Right cardiac atrium (tissue), 5 donors: ENCODE measurements at regions not wholly inside any gene's neighbourhood (a gene's known extent, or its start where the extent isn't known, plus 50 kb on each side); places are given as distances from the start of the nearest gene placed in this dataset.

ENCODE experiments used
- ATAC-seq, 2 donors: fragments of 200-7000 bp; cut with Tn5 transposase; one replicate each; pipeline versions ENCODE4 v1.8.0 to v1.9.1; 2020; ENCODE audit warnings: moderate library complexity in 2 of 2, mild to moderate bottlenecking in 1 of 2
- DNase-seq, 3 donors: peaks; one replicate each; pipeline ENCODE4 v3.0.0-alpha.2; 2020
- H3K27ac ChIP-seq: one replicate; pipeline ENCODE4 v1.5.1; 2013; ENCODE audit warnings: mild to moderate bottlenecking, low read length, control low read depth, moderate library complexity
- H3K27me3 ChIP-seq: one replicate; pipeline ENCODE4 v1.6.1; 2013; ENCODE audit not compliant: control insufficient read depth, insufficient read depth
- H3K4me1 ChIP-seq: one replicate; pipeline ENCODE4 v1.6.1; 2013; ENCODE audit warnings: low read length; ENCODE audit not compliant: control insufficient read depth, insufficient read depth
- H3K4me3 ChIP-seq: one replicate; pipeline ENCODE4 v1.5.1; 2013; ENCODE audit warnings: low read length, control low read depth
- H3K9me3 ChIP-seq: one replicate; pipeline ENCODE4 v1.6.1; 2013; ENCODE audit warnings: low read length; ENCODE audit not compliant: control insufficient read depth
- WGBS: extraction: QIAGEN DNeasy Blood & Tissue Kit; methylation state at CpG from one replicate; pipeline ENCODE4 v1.1.7; 2013; 5-methylcytosine and 5-hydroxymethylcytosine counted together
- intact Hi-C, 4 donors: fragments of 100-400 bp; cut with DNase I; formaldehyde crosslinking; loops; one replicate each; pipeline versions ENCODE4 v1.11.0 to v1.14.0; 2022 to 2023
- donor health status: healthy with polysubstance abuse.
- donor health status: DM: no; HTN: yes; CAD: no.
- donor health status: DM: no; HTN: no; CAD: no.
- donor health status: DM: no; HTN: yes; CAD: no; lungs with severe emphysema.
- donor health status: DM: yes; HTN: yes; CAD: no.

DNA sequence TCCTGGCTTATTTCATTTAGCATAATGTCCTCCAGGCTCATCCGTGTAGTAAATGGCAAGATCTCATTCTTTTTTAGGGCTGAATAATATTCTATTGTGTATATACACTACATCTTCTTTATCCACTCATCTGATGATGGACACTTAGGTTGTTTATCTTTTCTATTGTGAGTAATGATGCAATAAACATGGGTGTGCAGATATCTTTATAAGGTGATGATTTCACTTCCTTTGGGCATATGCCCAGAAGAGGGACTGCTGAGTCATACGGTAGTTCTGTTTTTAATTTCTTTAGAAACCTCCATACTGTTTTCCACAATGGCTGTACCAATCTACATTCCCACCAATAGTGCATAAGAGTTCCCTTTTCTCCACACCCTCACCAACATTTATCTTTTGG, 317.6 kb upstream of the CNKSR2 start:
- ATAC-seq, result no peak
- intact Hi-C loops, result no loop called here
- Histone ChIP-seq H3K27ac (no peak overlapping the region), H3K9me3 (no peaks in the 10 kb centered on the region), H3K4me1 (no peaks in the 10 kb centered on the region), H3K27me3 (no peaks in the 10 kb centered on the region), H3K4me3 (no peak overlapping the region)
- WGBS, result 79% methylated on average over 2 of the region's 2 CpGs
- no peak for DNase-seq

DNA sequence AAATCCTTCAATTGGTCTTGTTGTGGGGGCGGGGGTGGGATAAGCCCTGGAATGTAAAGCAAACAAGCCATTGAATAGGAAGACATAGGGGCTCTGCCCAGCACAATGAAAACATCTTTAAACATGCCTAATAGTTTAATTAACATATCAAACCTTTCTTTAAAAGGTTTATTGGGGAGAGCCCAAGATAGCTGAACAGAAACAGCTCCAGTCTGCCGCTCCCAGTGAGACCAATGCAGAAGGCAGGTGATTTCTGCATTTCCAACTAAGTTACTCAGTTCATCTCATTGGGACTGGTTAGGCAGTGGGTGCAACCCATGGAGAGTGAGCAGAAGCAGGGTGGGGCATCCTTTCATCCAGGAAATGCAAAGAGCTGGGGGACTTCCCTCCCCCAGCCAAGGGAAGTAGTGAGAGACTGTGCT, 327.2 kb upstream of the CNKSR2 start:
- no peak overlapping the region for H3K4me3 ChIP-seq
- no peaks in the 10 kb centered on the region for H3K4me1 ChIP-seq
- WGBS, result 65% methylated on average over 2 of the region's 2 CpGs
- ATAC-seq (no peak), DNase-seq (no peak)
- no peak overlapping the region for H3K27ac ChIP-seq
- H3K9me3 ChIP-seq, result no peaks in the 10 kb centered on the region
- intact Hi-C loops, result no loop called here
- H3K27me3 ChIP-seq, result no peaks in the 10 kb centered on the region

DNA sequence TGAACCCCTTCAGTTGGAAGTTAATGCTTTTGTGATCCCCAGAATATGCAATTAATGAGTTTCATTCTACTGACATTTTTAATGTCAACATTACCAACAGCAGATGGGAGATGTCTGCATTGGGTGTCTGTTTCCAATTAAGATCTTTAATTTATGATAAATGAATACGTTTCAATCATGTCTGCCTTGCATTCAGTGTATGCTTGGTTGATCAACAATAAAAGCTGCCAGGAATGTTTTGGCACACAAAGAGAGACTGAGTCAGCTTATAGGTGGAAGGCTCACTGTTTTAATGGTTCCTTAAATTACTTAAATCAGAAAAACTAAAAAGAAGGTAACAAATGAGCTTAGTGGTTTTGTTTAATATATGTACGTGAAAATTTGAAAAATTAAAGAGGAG, 359.9 kb upstream of the CNKSR2 start:
- no peaks in the 10 kb centered on the region for H3K9me3 ChIP-seq
- no peak overlapping the region for H3K4me3 ChIP-seq
- intact Hi-C loops, result no loop called here
- ATAC-seq, result no peak
- H3K4me1 ChIP-seq, result no peaks in the 10 kb centered on the region
- WGBS, result 69% methylated on average over 2 of the region's 2 CpGs
- H3K27me3 ChIP-seq, result no peaks in the 10 kb centered on the region
- H3K27ac ChIP-seq, result no peak overlapping the region
- no peak for DNase-seq

DNA sequence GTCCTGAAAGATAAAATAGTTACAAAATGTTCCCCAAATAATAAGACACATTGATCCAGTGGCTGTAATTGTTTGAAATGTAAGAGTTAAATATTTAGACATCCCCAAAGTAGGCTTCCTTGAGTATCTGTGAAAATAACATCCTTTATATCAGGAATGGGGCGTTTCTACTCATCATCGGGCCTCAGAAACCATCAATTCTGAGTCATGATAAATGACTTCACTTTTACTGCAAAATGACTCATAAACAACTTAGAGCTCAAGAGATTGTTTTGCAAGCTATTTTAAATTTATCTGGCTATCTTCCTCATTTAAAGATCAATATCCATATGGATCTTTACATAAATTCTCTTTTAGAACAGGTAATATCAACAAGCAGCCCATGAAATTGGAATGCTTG, 369.4 kb upstream of the CNKSR2 start:
- Histone ChIP-seq H3K9me3 (no peaks in the 10 kb centered on the region), H3K4me3 (no peak overlapping the region), H3K27me3 (no peaks in the 10 kb centered on the region), H3K4me1 (no peaks in the 10 kb centered on the region), H3K27ac (no peak overlapping the region)
- WGBS, result 42% methylated on average over 2 of the region's 2 CpGs
- no peak for DNase-seq
- no peak for ATAC-seq
- intact Hi-C loops, result no loop called here

DNA sequence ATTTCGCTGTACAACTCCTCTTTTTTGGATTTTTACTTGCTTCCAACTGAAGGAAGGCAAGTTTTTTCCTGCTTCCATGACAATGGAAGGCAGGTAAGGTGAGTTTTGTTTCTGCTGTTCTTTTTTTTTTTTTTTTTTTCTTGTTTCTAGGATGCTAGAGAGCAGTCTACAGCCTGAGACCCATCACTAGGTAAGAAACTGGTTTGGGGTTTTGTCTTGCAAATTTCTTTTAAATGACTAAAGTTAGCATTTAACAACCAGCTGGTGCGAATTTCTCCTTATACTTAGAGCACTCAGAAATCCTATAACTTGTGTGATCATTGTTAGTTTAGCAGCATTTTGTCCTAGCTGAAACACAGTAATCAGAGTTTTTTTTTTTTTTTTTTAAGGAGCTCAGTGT, 378.4 kb upstream of the CNKSR2 start:
- no peaks in the 10 kb centered on the region for H3K4me1 ChIP-seq
- ATAC-seq (no peak), DNase-seq (no peak)
- no peak overlapping the region for H3K4me3 ChIP-seq
- no peak overlapping the region for H3K27ac ChIP-seq
- no peaks in the 10 kb centered on the region for H3K9me3 ChIP-seq
- 53% methylated on average over 2 of the region's 2 CpGs for WGBS
- intact Hi-C loops, result no loop called here
- H3K27me3 ChIP-seq, result no peaks in the 10 kb centered on the region

DNA sequence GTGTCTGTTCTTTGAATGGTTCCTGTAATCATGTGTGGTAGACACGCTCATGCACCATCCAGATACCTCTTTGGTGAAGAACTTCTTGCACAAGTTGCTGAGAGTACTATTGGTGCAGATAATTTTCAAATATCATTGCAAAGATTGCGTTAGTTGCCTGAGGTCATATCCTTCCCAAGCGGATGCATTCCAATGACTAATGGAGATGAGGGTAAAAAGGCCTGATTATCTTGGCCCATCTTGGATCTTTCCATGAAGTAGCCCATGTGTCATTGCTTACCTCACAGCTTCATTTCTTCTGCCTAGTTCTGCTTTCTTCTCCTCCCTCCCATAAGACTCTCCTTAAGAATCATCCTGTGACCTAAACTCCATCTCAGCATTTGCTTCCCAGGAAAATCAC, 384.9 kb upstream of the CNKSR2 start:
- Histone ChIP-seq H3K4me1 (no peaks in the 10 kb centered on the region), H3K9me3 (no peaks in the 10 kb centered on the region), H3K4me3 (no peak overlapping the region), H3K27me3 (no peaks in the 10 kb centered on the region), H3K27ac (no peak overlapping the region)
- intact Hi-C loops, result no loop called here
- ATAC-seq, result no peak
- 79% methylated on average over 3 of the region's 3 CpGs for WGBS
- no peak for DNase-seq

DNA sequence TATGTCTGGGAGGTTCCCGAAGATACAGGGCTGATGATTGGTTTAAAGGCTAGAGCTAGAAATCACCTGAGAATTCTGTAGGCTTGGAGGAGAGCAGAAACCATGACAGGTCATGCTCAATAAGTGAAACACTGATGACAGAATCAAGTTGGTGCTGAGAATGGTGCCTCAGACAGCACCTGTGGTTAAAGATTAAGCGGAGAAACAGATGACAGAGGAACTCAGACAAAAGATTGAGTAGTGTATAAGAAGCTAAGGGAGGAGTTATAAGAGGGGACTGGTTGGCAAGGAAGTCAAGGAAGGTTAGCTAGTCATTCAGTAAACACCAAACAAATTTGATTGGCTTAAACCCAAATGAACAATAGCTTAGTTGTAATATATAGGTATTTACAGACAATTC, 385.4 kb upstream of the CNKSR2 start:
- intact Hi-C loops, result no loop called here
- Histone ChIP-seq H3K27ac (no peak overlapping the region), H3K4me1 (no peaks in the 10 kb centered on the region), H3K27me3 (no peaks in the 10 kb centered on the region), H3K4me3 (no peak overlapping the region), H3K9me3 (no peaks in the 10 kb centered on the region)
- 88% methylated on average over 2 of the region's 2 CpGs for WGBS
- ATAC-seq (no peak), DNase-seq (no peak)

DNA sequence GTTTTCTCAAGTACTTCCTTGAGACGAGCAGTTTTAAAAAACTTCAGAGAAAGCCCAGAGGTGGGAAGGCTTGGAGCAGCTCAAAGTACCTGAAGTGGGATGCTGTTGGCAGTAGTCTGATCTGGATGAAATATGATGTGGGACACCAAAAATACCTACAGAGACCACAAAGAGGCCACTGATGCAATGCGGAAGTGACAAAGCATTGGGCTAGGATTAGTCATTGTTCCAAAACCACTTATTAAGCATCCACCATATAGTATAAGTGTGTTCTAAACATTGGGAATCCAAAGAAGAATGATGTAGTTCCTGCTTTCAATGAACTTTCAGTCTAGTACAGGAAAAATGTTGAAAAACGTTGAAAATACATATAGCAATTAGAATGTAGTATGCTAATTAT, 386.1 kb upstream of the CNKSR2 start:
- DNase-seq, result no peak
- intact Hi-C loops, result no loop called here
- no peak overlapping the region for H3K4me3 ChIP-seq
- H3K4me1 ChIP-seq, result no peaks in the 10 kb centered on the region
- no peak overlapping the region for H3K27ac ChIP-seq
- no peak for ATAC-seq
- WGBS, result 78% methylated on average over 3 of the region's 3 CpGs
- H3K9me3 ChIP-seq, result no peaks in the 10 kb centered on the region
- H3K27me3 ChIP-seq, result no peaks in the 10 kb centered on the region

DNA sequence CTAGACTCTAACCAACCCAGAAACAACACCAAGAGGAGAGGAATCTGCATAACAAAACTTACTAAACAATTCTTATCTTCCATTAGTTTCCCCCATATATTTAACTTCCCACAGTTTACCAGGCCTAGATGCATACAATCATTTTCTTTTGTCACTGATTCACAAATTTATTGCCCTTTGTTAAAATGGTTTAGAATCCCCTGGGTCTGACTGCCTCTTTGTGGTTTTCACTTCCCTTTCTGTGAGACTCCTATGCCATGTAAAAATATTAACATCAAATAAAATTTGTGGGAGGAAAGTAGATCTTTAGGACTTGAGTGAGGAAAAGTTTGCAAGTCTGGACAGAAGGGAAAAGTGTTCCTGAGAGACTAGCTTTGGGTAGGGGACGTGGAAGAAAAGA, 393.8 kb upstream of the CNKSR2 start:
- H3K4me1 ChIP-seq, result no peaks in the 10 kb centered on the region
- WGBS, result 53% methylated on average over 1 of the region's 1 CpG
- H3K27me3 ChIP-seq, result no peaks in the 10 kb centered on the region
- H3K27ac ChIP-seq, result no peak overlapping the region
- no peaks in the 10 kb centered on the region for H3K9me3 ChIP-seq
- no peak for DNase-seq
- ATAC-seq, result no peak
- intact Hi-C loops, result no loop called here
- H3K4me3 ChIP-seq, result no peak overlapping the region

DNA sequence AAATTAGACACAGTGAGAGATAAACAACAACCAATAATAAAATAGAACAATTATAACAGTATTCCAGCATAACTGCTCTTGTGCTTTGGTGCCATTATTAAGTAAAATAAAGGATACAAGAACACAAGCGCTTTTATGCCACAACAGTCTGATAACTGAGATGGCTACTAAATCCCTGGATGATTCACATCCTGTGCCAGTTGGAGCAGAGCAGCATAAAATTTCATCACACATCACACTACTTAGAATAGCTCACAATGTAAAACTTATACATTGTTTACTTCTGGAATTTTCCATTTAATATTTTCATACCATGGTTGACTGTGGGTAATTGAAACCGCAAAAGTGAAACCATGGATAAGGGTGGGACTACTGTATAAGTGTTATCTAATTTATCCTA, 399.9 kb upstream of the CNKSR2 start:
- WGBS, result 80% methylated on average over 2 of the region's 2 CpGs
- no peaks in the 10 kb centered on the region for H3K4me1 ChIP-seq

DNA sequence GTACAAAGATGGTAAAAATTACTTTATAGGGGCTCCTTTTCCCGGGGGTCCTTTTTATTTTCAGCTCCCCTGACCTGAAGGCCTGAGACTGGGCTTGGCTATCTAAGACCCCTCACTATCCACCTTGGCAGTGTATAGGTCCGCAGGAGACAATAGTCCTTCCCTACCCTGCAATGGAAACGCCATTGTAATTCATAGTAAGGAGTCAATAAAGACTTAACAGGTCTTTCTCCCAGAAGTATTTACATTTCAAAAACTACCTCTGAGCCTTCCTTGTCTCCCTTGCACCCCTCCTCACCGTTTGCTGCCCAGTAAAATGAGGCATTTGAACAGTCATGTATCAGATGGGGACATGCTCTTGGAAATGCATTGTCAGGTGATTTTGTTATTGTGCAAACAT, 401.2 kb upstream of the CNKSR2 start:
- ATAC-seq (no peak), DNase-seq (no peak)
- no peaks in the 10 kb centered on the region for H3K9me3 ChIP-seq
- no peak overlapping the region for H3K4me3 ChIP-seq
- H3K27me3 ChIP-seq, result no peaks in the 10 kb centered on the region
- 50% methylated on average over 4 of the region's 4 CpGs for WGBS
- no peak overlapping the region for H3K27ac ChIP-seq
- no peaks in the 10 kb centered on the region for H3K4me1 ChIP-seq
- intact Hi-C loops, result no loop called here

More for the DNA sequence above, 399.9 kb upstream of the CNKSR2 start:
- no peak overlapping the region for H3K4me3 ChIP-seq
- H3K27me3 ChIP-seq, result no peaks in the 10 kb centered on the region
- intact Hi-C loops, result no loop called here
- DNase-seq (no peak), ATAC-seq (no peak)
- H3K9me3 ChIP-seq, result no peaks in the 10 kb centered on the region
- no peak overlapping the region for H3K27ac ChIP-seq

DNA sequence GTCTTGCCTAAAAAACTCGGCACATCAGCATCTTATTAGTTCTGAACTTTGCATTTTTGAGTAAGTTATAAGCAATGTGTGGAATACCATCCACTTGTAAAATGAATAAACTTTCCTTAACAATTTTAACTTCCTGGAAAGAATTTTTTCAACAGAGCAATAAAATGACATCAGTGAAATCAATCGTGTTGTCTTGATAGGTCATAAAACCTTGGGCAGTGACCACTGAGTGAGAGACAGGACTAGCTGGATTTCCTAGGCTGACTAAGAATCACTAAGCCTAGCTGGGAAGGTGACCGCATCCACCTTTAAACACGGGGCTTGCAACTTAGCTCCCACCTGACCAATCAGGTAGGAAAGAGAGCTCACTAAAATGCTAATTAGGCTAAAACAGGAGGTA, 403.0 kb upstream of the CNKSR2 start:
- ATAC-seq, result no peak
- 82% methylated on average over 4 of the region's 4 CpGs for WGBS
- H3K9me3 ChIP-seq, result no peaks in the 10 kb centered on the region
- H3K27me3 ChIP-seq, result no peaks in the 10 kb centered on the region
- DNase-seq, result no peak
- no peak overlapping the region for H3K27ac ChIP-seq
- no peak overlapping the region for H3K4me3 ChIP-seq
- intact Hi-C loops, result no loop called here
- H3K4me1 ChIP-seq, result no peaks in the 10 kb centered on the region
